T-helper 1 cell treated with Interleukin-12 subunit alpha and Interleukin-12 subunit beta and Interleukin-4 antibody, amounts not matched to agents 30 ng/mL and 1 ng/mL, for 36 hours (primary cell): ENCODE measurements at regions not wholly inside any gene's neighbourhood (a gene's known extent, or its start where the extent isn't known, plus 50 kb on each side); places are given as distances from the start of the nearest gene placed in this dataset.

ENCODE experiments used
- intact Hi-C: fragments of 100-400 bp; cut with micrococcal nuclease; formaldehyde crosslinking; loops from one replicate; pipeline ENCODE4 v1.15.1; 2024

DNA sequence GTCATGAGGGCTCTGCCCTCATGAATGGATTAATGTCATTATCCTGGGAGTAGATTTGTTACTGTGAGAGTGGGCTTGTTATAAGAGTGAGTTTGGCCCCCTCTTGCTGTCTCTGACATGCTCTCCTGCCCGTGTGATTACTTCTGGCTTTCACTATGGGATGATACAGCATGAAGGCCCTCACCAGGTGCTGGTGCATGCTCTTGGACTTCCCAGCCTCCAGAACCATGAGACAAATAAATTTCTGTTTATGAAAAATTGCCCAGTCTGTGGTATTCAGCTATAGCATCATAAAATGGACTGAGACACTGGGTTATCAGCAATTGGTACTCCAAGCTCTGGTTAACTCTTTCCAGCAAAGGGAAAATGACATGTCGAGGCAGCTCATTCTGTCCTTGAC, 76.2 kb upstream of the MAP3K7 start:
- intact Hi-C loops: no loop called here

DNA sequence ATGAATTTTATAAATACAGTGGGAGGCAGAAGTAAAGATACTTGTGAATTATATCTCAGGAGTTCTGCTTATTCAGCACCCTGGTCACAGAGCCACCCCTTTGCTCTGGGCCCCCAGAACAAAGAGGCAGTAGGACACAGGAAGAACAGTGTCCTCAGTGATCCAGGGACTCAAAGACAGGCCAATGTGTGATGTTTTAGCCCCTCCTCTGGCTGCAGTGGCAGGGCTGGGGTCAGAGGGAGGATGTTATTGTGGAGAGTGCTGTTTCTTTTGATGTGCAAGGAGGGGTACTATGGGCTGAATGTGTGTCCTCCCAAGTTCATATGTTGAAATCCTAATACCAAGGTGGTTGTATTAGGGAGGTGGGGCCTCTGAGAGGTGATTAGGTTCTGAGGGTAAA, 74.1 kb upstream of the MAP3K7 start:
- intact Hi-C loops: no loop called here

DNA sequence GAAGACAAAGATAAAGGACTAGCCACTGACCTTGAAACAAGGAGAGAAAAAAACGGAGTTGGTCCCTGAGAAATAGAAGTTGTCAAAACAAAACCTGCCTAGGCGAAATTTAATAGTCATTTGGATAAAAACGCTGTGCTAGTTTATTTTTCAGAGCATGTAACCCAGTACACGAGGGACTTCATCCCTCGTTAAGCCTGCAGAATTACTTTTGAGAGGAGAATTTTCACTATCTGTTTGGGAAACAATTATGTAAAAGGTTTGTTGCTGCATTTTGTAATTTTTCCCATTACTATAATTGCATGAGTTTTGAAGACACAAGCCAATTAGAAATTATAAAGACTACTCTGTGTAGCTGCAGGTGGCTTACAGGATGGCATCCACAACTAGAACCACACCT, 71.6 kb upstream of the MAP3K7 start:
- intact Hi-C loops: no loop called here

DNA sequence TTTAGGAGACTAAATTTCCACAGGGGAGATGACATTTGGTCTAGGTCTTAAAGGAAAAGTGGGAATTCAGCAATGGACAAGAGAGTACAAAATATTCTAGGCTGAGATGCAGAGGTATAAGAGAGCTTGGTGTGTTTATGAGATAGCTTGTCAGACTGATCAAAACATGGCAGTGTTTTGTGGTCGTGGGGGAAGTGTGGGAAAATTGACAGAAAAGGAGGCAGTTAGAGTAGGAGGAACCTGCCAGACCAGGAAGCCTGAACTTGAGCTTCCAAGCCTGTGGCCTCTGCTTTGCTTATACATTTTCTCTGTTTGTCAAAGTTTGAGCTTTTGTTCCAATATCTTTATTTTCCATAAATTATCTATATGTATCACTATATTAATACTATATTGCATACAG, 69.5 kb upstream of the MAP3K7 start:
- intact Hi-C loops: no loop called here

DNA sequence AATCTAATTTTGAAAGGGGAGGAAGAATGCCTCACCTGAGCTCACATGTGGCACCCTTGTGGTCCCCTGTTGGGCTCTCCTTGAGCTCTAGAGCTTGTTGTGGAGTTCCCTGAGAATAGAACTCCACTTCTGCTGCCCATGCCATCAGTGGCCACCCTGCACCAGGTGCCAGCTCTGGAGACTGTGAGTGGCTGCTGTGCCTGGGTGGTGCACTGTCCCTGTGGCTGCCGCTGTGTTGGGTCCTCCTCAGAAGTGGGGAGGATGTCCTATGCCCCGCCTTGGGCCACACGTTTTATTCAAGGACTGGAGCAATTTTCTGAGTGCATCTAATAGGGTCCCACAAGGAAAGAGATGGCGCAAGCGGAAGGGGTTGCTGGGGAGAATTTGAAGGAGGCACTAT, 67.9 kb upstream of the MAP3K7 start:
- intact Hi-C loops: no loop called here

DNA sequence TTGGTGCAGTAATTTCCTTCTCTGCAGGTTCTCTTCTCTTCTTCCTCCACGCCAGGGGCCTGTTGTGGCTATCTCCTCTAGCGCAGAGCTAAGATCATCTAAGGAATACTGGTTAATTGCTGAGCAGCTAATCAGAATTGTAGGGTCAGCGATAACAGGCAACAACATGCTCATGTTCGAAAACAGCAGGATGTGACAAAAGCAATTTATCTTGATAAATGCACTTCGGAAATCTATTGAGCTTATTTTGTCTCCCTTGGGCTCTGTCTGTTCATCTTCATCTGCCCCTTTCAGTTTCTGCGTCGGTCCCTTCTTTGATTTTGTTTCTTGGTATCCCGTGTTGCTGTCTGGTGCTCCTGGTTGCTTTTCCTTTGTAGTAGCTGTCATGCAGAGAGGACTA, 67.3 kb upstream of the MAP3K7 start:
- intact Hi-C loops: no loop called here

DNA sequence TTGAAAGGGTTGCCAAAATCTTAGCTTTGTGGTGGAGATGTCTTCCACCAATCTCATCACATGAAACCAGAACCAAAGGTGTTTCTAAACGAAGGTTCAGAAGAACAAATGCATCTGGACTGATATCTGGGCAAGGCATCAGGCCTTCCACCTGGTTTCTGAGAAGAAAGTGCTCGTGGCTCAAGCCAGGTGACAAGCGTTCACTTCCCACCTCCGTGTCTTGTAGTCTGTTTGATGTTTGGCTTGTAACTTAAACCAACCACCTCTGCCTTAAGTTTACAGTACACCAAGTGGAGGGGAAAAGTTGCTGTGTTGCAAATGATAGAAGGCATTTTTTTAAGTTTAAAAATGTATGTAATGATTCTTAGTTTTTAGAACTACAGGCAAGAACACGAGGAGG, 66.9 kb upstream of the MAP3K7 start:
- intact Hi-C loops: no loop called here

DNA sequence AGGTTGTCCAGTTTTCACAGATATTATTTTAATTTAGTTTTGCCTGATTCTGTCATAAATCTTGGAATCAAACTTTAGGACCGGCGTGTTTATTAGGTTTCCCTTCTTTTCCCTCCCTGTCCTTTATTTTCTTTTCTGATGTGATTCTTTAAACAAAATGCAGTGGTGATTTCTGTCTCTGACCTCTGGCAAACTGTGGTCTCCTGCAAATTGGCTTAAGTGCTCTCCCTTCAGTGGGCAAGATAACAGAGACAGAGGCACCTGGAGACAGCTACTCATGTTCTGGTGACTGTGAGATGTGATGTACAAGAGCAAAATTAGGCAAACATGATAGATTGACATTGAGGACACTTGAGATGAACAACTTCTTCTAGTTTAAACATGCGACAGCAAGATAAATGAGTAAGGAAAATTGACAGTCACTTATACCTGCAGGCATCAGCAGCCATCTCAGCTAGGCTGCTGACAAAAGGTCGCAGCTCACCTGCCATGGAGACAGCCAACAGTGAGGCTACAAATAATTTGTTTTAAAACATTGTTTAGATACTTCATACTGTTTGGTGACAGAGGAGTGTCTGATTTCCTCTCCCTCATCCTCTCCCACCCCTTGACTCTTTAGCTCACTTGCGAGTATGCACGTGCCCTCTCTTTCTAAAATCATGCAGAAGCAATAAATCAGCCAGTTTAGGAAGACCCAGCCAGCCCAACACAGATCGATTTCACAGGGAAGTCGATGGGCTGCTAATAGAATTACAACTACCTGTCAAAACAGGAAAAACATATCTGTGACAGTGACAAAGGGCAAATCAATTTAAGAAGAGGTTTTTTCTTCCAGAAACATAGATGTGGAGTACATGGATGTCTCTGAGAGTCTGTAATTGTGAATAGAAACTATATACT, 63.4 kb upstream of the MAP3K7 start:
- intact Hi-C loops: no loop called here

DNA sequence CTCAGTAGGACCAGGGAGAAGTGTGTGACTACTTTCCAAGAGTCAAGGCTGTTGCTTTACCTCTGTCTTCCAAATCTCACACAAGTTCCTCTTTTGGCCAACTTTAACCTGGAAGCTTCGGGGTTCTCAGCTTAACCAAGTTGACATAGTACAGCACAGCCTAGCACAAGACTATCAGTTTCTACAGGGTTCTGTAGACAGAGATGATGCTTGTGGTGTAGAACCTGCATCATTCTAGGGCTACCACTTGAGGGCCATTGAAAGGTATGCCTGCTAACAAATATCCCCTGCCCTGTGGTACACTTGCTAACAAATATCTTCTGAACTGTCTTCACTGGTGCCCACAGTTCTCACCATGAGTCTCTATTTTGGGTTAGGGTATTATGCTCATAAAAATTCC, 62.0 kb upstream of the MAP3K7 start:
- intact Hi-C loops: no loop called here

DNA sequence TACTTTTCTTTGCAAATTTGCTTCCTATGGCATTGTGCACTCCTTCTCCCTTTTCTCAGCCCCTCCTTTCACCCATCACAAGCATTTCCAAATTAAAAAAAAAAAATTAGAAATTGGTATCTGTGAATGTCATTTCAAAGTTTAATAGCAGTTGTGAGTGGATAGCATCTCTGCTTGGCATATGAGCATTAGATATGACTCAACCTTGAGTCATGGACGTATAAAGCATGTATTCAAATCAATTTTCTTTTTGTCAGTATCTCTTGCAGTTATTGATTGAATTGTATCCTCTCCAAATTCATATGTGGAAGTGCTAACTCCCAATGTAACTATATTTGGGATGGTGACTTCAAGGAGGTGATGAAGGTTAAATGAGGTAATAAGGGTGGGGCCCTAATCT, 60.1 kb upstream of the MAP3K7 start:
- intact Hi-C loops: no loop called here

DNA sequence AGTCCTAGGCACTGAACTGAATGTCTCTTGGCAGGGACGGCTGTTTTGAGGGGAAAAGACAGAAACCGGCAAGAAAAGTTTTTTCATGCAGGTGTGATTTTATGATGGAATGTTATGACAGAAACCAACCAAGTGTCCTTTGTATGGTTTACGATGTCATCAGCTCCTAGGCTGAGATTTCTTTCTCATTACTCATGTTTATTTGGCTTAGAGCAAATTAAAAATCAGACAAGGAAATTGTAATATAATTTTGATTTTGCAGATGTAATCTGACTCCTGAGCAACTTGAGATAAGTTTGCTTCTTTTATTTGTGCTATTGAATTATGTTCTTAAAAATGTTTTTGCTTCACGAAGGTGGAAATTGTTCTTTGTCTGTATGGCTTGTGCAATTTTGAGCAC, 58.8 kb upstream of the MAP3K7 start:
- intact Hi-C loops: no loop called here

DNA sequence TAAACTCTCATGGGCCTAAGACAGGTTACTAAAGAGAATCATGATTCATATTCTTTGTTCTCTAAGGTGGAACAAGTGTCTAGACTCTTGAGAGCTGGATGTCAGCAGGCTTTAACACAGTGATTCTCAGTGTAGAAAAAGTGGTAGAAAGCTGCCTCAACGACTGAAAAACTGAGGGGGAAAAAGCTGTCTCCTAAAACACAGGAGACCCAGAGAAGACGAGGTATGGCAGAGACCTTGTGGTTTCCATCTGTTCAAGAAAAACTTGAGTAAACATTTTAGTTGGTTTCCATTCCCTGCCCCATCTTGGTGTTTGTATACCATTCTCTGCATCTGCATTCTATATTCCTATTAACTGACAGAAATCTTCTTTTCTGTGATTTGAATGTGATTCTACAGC, 57.6 kb upstream of the MAP3K7 start:
- intact Hi-C loops: no loop called here

DNA sequence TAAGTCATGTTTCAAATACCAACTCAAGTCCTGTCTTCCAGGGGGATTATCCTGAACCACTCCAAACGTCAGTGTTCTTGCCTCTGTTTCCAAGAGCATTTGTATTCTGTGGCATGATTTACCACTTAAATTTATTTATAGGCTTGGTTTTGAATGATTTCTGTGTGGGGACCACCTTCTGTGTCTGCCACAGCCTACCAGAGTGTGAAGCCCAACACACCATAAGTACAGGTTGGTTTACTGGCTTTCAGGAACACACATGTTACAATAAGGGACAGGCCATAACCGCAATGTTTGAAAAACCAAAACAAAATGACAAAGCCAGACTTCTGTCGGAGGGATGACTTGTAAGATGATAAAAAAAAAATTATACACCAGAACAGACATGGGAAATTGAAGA, 56.5 kb upstream of the MAP3K7 start:
- intact Hi-C loops: no loop called here

DNA sequence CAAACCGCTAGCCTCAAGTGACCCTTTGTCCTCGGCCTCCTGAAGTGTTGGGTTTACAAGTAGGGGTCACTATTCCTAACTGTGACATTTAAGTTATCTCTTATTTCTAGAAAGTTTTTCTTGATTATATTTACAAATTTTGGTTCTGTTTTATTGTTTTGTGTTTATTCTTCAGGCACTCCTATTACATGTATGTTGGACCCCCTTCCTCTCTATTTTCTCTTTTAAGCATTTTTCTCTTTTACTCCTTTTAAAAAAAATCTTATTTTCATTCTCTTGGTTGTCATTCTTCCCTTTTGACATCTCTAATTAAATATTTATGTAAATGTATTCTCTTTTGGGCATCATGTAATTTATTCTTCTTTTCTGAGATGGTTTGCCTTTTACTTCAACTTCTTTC, 50.4 kb upstream of the MAP3K7 start:
- intact Hi-C loops: no loop called here
